CD4-positive, alpha-beta T cell treated with Interleukin-4 for 1 hour (primary cell): ENCODE measurements at regions not wholly inside any gene's neighbourhood (a gene's known extent, or its start where the extent isn't known, plus 50 kb on each side); places are given as distances from the start of the nearest gene placed in this dataset.

Experiments
- DNase-seq, 2 donors: peaks; one replicate each; pipeline ENCODE4 v3.0.0-alpha.2; 2020 to 2022

DNA sequence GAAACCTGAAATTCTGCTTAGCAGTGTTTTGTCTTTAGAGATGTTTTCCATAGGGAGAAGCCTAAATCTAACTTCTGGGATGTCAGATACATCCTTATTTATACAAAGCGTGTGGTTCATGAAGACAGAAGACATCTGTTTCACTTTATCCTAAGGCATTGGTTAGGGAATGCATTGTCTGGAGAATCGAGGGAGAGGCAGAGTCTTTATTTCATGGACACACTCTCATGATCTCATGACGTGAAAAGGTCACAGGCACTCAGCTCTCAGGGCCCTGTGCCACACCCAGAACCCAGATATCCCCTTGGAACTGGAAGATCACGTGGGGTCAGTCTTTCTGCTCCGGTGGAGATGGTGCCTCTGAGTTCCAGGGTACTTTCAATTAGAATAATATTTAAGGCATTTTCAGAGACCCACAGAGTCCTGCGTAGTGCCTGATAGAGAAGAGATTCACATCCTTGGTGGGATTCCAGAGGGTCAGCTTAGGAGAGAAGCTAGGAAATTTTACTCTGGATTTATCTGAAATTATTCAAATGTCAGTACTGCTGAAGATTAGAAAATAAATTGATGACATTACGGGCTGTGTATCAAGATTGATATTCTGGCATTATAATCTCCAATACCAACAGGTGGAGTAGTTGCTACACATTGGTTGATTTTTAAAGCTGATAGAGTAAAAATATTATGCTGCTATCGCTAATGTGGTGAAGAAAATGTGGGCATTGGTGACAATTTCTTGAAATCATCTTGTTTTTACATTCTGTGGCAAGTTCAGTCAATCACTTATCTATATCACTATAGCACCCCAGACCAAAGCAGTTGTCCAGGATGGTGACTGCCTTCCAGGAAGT lies 378.3 kb downstream of the MTRR start:
- no peak for DNase-seq

DNA sequence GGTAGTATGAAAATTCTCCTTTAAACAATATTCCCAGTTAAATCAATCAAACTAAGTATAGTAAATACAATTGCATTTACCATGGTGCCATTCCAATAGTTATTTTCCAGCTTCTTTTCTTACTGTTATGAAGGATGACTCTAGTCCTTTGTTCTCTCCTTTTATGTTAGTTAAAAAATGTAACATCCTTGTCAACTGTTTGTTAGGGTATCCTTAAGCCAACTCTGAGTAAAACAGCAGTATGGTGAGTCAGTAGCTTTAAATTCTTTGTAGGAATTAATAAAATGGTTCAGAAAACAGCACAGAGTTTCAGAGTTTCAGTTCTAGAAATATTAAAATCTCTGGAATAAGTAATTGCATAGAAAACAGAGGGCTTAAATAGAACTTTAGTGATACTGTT lies 384.4 kb downstream of the MTRR start:
- DNase-seq: no peak

DNA sequence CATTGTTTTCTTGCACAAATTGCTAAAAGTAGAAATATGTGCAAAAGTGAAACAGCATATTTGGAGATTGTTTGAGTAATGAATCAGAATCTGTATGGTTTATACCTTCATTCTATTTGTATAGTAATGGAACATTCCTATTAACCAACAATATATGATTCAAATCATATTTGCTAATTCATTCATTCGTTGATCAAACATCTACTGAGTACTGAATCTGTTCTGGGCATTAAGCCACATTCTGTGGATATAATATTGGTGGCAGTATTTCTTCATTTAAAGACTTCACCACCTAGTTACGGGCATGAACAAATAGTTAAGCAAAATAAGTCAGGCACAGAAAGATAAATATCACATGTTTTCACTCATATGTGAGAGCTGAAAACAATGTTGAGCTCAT lies 385.7 kb downstream of the MTRR start:
- DNase-seq: no peak

DNA sequence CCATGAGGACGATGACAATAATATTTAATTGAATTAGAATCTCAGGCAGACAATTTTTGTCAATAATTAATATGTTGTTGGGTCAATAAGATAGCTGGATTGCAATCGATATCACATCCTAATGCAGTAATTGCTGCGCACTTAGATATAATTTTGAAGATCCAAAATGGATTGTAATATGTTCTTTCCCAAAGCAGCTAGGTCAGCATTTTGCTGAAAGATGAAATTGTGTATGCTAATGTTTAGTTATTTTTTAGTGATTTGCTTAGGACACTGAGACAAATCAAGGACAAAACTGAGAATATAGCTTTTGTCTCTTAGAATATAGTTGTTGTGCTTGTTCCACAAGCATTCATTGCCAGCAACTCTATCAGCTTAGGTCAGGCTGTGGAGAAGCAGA lies 389.9 kb downstream of the MTRR start:
- DNase-seq: no peak

DNA sequence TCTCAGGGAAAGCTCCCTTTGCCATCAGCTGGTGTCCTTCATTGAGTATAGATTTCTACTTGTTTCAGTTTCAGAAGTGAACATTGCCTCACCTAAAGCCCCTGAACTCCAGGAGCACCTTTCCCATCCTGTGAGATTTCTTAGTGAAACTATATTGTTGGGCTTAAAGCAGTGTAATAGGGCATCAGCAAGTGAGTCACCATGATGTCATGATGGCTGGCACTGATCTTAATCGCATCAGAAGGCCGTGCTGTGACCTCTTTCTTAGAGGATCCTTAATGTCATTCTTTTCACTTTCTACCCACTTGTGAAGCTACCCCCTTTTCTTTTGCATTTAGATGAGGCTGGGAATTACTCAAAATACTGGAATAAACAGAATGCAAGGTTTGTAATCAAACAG lies 401.3 kb downstream of the MTRR start:
- no peak for DNase-seq

DNA sequence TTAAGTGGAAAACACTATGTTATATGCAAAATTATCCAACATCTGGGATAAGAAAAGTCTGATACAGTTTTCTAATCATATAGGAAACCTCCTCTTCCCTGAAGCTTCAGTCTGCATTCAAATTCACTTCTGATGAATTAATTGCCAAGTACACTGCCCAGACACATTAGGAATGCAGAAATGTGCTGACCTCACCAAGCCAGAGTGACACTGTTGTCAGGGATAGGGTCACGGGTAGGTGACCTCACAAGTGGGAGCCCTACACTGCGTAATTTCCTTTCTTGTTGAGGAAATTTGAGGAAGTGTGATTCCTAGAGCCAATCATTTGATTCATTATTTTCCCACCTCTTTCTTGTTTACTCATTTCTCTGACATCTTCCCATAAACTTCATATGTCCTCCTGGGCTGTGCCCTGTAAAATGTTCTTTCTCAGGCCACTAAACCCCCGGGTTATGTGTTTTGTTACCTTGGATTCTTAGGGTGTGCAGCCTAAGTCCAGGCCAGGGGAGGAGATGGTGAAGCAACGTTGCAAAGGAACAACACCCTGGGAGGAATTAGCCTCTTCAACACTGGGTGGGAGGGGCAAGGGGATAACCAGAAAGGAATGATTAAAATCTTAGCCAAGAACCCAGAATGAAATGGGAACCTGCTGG lies 411.9 kb downstream of the MTRR start:
- DNase-seq: no peak

DNA sequence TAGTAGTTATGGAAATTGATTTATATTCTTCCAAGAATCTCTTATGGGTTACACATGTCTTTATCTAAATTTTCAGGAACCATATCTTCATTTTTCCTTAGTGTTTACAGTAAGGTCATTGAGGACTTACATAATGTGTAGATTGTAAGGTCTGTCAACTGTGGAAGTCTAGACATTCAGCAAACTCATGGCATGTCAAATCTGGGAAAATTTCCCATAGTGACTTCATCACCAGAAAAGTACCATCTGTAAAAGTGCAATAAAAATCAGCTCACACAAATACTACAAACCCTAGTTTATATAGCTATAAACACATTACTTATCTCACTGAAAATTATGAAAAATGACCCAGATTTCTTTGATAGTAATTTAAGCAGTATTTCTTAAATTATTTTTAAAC lies 419.4 kb downstream of the MTRR start:
- DNase-seq: no peak

DNA sequence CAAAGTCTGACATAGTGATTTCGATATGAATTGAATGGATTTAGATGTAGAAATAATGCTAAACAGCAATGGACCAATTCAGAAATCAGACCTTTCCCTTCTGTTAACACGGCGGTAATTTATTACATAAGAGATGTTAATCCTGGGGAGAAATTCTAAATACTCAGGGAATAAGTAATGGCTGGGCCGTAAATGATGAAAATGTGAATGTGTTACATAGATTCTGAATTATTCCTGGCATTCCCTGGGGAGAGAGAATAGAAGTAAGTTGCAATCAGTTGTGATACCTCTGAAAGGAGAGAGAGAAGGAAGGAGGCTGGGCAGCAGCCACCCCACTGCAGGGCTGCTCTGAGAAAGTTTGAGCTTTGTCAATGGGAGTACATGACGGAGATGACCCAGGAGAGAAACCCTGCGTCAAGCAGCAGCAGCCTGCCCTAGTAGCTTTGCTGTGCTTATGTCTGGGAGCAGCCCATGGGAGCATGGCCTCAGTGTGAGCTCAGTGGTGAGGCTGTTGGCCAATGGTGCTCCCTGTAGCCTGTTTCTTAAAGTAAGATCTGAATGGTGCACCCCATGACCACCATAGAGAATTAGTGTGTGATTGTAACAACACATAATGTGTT lies 420.1 kb downstream of the MTRR start:
- DNase-seq: no peak

DNA sequence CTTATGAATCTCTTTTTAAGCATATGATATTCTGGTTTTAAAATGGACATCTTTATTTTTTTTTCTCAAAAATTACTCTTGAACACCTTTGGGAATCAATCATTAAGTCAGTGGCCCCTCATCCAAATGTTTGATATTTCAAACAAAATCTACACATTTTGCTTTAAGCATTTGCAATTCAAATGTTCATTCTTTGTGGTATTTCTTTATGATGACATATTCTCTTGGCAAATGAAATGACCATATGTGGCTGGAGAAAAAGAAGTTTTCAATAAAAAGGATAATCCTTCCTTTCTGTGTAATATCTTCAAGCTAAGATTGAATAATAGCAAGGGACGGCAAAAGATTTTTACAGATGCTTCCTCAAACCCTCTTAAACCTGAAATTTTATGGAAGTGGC lies 420.8 kb downstream of the MTRR start:
- no peak for DNase-seq

DNA sequence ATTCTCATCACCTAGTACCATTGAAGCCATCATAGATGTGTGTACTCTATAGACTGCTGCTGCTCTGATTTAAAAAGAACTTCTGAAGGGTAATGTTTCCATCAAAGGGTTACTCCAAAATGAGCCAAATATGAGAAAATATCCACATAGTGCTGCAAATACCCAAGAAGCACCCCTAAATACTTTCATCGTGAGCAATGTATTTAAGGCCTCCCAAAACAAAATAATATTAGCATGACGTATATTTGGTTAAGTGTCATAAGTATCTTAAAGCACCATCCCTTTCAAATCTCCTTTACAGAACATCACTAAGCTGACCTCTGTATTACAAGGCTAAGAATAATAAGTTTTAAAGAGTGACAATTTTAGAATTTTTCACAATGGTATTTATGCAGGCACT lies 421.8 kb downstream of the MTRR start:
- no peak for DNase-seq

DNA sequence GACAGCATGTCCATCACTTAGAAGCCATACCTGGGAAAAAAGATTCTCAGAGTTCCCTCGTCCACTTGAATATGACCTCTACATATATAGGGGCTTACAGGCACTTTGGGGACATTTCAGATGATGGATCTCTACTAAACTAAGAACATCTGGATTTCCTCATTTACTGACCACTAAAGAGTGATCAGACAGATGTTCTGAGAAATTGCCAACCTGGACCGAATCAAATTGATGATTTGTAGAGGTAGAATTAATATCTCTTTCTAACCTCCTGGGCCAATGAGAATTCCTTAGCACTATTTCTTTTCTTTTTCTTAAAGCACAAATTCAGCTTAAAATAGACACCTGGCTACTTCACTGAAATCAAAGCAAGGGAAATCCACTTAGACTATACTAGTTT lies 422.7 kb downstream of the MTRR start:
- DNase-seq: no peak

DNA sequence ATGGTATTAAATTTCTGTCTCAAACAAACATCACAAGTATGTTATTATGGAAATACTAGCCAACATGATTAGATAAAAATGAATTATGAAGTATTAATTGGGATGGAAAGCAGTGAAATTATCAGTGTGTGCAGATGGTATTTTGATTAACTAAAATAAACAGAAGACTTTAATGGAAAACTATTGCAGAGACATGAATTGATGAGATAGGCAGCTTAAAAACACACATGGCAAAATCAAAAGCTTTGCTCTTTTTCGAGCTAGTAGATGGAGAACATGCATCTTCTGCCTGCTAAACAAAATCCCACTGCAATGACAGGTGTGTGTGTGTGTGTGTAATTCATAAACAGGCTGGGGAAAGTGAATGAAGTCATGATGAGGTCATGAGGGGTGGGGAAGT lies 426.2 kb downstream of the MTRR start:
- DNase-seq: no peak

DNA sequence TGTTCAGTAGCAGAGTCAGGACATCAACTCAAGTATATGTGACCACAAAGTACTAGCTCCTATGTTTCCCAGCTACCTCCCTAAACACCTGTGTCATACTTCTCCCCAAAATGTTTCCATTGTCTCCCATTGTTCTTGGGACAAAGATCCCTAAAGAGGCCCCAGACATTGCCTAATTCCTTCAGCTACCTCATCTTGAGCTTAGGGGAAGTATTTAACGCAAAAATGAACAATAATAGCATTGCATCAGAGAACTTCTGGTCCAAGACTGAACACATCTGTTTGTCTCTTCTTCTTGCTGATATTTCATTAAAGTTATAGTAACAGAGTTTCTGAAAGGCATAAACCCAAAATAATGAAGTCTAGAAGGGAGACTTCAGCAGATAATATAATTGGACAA lies 430.8 kb downstream of the MTRR start:
- DNase-seq: no peak

DNA sequence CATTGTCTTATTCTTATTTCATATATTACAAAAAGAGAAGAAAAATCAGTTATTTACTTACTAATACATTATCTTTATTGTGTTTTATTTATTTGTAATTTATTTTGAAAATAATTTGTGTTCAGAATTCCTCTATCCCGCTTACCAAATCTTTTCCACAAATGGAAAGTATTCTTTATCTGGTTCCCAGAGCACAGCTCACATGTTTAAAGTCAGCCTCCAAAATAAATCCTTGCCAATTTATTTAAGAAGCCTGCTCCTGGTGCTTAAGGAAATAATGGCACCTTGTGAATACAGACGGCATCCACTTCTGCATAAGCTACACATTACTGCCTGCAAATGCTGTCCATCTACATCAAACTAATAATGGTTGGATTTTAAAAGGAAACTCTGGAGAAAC lies 435.4 kb downstream of the MTRR start:
- DNase-seq: no peak

DNA sequence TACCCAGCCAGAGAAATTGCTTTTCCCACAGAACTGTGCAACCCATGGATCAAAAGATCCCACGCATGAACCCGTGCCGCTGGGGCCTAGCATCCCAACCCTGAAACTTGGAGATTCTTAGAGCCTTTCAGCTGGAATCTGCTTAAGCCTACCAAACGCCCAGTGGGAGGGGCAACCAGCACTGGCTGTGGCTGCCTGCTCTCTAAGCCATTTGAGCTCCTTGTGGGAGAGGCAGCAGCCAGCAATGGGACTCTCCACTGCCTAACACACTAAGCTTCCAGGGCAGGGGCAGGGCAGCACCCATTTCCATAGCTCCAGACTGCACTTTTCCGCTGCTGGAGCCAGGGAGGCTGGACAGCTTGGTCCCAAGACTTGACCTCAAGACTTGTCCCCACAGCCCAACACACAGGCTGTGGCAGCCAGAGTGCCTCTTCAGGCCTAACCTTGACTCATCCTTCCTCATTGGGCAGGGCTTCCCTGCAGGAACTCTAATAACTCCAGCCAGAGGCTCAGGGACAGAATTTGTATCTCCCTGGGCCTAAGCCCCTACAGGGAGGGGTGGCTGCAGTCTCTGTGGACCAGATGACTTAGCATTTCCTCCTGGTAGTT lies 437.4 kb downstream of the MTRR start:
- no peak for DNase-seq

DNA sequence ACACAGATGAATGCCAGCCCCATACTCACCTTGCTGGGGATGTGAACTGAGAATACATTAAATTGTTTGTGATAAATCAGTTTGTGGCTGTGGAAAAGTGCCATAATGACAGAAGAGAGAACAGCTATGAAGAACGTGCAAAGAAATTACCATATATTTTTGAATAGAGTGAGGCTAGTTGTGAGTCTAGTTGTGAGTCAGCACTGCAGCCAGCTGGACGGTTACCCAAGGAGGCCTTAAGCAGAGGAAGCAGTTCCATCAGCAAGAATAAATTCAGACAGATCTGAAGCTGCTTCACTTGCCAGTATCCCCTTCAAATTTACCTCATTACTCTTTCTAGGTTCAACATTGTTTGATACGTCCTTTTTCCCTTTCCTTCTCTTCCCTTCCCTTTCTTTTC lies 446.0 kb downstream of the MTRR start:
- no peak for DNase-seq

DNA sequence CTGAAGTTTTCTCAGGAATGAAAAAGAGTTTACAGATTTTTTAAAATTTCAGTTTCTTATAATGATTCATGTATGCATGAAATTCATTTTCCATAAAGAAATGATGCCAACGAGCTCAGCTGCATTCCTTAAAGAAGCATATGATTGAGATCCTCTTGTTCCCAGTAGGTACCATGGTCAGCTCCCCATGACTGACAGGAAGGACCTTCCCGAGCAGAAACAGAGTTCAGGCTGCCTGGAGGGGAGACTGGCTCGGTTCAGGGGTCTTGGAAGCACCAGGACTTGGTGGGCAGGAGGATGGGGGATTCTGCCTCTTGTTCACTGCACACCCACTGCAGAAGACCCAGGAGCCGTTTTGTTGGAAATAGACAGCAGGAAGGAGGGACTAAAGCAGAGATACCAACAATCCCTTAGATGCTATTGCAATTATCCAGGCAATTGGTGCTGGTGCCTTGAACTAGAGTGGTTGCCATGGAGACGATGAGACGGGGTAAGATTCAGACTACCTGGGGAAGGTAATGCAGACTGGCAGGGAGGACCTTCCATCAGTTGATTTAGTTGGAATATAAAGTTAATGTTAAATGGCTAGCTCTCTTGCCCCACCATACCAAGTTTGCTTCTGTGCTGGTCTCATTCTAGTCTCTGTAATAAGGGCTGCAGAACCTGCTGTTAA lies 447.8 kb downstream of the MTRR start:
- no peak for DNase-seq

DNA sequence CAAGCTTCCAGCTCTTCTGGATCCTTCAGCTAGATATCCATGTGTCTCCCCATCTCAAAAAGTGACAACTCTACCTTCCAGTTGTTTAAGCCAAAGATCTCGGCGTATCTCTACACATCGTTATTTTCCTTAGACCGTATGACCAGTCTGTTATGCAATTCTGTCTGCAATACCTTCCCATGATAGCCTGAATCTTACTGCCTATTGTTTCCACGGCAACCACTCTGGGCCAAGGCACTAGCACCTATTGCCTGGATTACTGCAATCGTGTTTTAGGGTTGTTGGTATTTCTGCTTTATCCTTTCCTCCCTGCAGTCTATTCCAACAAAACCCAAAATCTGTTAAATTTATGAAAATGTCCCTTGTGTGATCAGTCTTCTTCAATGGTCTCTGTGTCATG lies 448.4 kb downstream of the MTRR start:
- DNase-seq: no peak

DNA sequence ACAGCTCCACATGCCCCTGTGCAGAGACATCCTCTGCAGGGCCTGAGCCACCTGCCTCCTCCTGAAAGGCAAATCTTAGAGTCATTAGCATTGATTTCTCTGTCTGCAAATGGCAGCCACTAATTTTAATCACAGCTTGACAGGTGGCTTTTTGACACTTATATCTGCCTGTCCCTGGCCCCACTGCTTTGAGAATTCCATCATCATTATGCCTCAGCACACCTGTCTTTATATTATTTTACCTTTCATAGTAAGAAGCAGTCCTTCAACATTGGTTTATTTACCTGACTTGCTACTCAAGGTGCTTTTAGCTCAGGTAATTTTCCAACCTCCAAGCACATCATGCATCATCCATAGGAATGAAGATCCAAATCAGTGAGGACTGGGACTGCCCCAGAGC lies 451.3 kb downstream of the MTRR start:
- DNase-seq: no peak

DNA sequence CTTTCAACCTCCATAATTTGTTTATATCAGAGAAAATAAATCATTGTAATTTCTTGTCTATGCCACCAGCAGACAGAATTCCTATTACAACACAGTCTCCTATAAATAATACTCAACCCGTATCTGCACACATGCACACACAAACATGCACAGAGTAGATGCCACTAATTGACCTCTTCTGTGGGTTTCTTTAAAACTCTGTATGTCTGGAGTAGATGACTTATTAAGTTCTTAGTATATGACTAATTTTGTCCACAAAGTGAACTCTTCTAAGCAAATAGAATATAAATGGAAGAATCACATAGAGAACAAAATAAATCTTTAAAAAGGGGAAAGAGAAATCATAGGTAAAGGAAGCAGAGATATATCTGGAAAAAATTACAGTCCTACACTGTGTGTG lies 452.3 kb downstream of the MTRR start:
- DNase-seq: no peak

DNA sequence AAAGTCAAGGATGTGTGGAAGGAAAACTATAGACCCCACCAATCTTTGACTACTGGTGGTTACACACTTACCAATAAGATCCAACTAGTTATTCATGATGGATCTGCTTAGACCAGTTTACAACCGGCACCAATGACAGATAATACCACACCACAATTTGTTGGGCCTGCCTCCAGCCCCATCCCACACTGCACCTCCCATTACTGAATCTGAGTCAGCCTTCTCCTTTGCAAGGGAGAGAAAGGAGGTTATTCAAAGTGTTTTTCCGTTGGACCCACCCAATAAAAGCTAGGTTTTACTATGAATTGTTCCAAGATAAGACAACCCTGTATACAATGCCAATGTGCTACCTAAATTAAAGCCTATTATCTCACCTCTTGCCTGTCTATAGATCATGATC lies 453.5 kb downstream of the MTRR start:
- DNase-seq: no peak

DNA sequence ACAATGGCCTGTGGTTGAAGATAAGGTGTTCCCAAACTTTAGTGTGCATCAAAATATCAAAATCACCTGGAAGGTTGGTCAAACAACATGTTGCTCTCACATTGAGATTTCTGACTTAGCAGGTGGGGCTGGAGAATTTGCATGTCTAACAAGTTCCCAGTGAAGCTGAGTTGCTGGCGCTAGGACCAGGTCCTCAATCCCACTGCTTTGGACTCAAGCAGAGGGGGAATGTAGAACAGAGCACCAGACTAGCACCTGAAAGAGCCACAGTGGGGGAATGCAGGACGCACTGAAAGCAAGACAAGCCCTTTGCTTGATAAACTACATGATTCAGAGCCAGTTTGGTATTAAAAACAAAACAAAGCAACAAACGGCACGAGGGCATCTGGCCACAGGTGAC lies 458.1 kb downstream of the MTRR start:
- DNase-seq: no peak

DNA sequence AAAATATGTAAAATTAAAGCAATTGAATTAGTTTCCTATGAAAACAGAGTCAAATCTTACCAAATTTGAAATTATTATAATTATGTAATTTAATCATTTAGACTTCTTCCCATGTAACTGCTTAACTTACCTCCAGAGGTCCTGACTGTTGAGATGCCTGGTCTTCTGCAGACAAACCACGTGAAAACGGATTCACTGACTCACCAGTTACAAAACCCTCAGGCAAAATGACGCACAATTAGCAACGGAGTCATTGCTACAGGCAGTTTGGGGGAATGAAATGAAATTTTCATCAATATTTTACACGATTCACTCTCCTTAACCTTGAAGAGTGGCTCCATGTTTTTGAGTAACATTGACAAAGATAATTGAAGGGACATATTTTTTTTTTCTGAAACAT lies 460.8 kb downstream of the MTRR start:
- no peak for DNase-seq
